ENCODE measurements at regions not wholly inside any gene's neighbourhood (a gene's known extent, or its start where the extent isn't known, plus 50 kb on each side); places are given as distances from the start of the nearest gene placed in this dataset.
A peak's percentile ranks its signal among the peaks of the same experiment; 100 is the strongest.

- DNase-seq (ENCODE audit: low spot score): no peak
- in situ Hi-C loops (cut with HindIII; ENCODE audit: low sequenced_read_pairs): no loop called here
These were observed 77.5 kb upstream of the RMST start for GRCh38 chr12:97385121-97385520.

GRCh38 chr12:97386133-97386581, 76.4 kb upstream of the RMST start:
- peak; percentile 44 for DNase-seq (ENCODE audit: low spot score)
- in situ Hi-C loops (cut with HindIII; ENCODE audit: low sequenced_read_pairs): no loop called here

GRCh38 chr12:97387844-97388243, 74.8 kb upstream of the RMST start:
- DNase-seq (ENCODE audit: low spot score): no peak
- in situ Hi-C loops (cut with HindIII; ENCODE audit: low sequenced_read_pairs): no loop called here

- no peak for DNase-seq (ENCODE audit: low spot score)
- in situ Hi-C loops (cut with HindIII; ENCODE audit: low sequenced_read_pairs): no loop called here
These were observed 67.9 kb upstream of the RMST start for GRCh38 chr12:97394657-97395056.

- peak; percentile 18 for DNase-seq (ENCODE audit: low spot score)
These were observed 65.6 kb upstream of the RMST start for GRCh38 chr12:97397008-97397407.

GRCh38 chr12:97398704-97399103, 63.9 kb upstream of the RMST start:
- in situ Hi-C loops (cut with HindIII; ENCODE audit: low sequenced_read_pairs): no loop called here
- peak; percentile 24 for DNase-seq (ENCODE audit: low spot score)

More at GRCh38 chr12:97397008-97397407, 65.6 kb upstream of the RMST start:
- in situ Hi-C loops (cut with HindIII; ENCODE audit: low sequenced_read_pairs): no loop called here

- no peak for DNase-seq (ENCODE audit: low spot score)
- in situ Hi-C loops (cut with HindIII; ENCODE audit: low sequenced_read_pairs): no loop called here
These were observed 58.5 kb upstream of the RMST start for GRCh38 chr12:97404093-97404492.

- in situ Hi-C loops (cut with HindIII; ENCODE audit: low sequenced_read_pairs): no loop called here
- DNase-seq (ENCODE audit: low spot score): peak; percentile 41
These were observed 58.1 kb upstream of the RMST start for GRCh38 chr12:97404543-97404942.

- in situ Hi-C loops (cut with HindIII; ENCODE audit: low sequenced_read_pairs): no loop called here
- no peak for DNase-seq (ENCODE audit: low spot score)
These were observed 54.2 kb upstream of the RMST start for GRCh38 chr12:97408363-97408762.

- DNase-seq (ENCODE audit: low spot score): no peak
- in situ Hi-C loops (cut with HindIII; ENCODE audit: low sequenced_read_pairs): no loop called here
These were observed 51.3 kb upstream of the RMST start for GRCh38 chr12:97411341-97411740.
